NCI-H446 treated with DMSO at 0.1 percent for 48 hours (cell line): ENCODE measurements at regions not wholly inside any gene's neighbourhood (a gene's known extent, or its start where the extent isn't known, plus 50 kb on each side); places are given as distances from the start of the nearest gene placed in this dataset.

Experiments used
- DNase-seq: peaks from one replicate; lab custom pipeline; 2025; lab: John Stamatoyannopoulos, UW

DNA sequence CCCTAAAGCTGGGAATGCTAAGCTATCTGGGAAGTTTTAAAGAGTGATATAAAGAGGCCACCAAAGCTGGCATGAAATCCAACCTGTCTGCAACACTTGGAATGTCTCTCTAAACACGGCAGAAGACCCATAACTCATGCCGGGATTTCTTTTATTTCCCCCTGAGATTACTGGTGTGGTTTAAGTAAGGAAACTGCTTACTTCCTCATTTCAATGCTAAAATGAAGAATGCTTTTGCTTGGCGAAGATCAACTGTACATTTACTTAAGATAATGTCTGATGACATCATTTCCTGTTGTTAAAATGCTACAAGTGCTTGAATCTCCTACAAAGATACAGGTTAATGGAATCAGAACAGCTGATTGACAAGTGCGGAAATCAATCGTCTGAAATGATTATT is 353.8 kb upstream of the SALL3 start:
- DNase-seq, result no peak

DNA sequence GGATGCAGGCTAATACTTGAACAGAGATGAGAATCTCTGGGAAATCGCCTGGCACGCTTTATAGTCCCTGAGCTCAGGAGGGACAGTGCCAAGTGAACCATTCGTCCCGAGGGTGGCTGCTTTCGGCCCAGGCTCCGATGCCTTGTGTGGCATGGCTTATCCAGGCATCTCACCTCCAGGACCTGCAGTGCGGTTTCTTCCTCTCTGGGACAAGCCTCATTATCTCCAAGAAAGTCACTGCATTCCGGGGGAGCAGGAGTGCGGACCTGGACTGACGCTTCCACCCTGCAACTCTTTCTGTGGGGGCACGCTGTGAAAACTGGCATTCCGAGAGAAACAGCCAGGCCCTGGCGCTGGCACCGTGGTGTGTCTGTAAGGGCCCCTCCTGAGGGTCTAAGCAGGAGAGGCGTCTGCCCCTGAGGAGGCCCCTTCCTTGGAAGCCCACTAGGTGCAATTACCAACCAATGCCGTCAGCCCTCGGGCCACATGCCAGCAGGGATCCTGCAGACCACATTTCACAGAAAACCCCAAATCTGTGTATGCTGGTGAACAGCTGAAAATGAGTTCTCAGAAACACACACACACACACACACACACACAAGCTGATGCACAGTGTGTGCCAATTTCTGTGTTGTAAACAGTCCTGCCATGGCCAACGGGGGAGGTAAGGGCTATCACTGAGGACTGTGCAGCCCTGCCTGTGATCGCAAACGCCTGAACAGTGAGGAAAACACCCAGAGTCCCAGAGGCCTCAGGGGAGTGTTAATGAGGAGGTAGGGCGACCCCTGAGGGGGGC is 351.9 kb upstream of the SALL3 start:
- DNase-seq, result no peak

DNA sequence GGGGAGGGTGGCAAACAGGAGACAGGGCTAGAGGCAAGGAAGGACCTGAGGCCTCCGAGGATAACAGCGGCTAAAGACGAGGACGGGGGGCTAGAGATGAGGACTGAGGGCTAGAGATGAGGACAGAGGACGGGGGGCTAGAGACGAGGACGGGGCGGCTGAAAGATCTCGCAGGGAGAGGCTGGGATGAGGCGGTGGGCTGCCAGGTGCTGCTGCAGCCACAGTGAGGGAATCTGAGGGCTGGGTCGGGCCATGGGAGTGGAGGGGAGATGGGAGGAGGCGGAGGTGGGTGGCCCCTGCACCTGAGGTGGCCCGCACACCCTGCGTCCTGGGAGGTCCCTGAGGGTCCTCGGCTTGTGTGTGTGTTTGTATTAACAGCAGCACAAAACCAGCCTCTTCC is 350.2 kb upstream of the SALL3 start:
- no peak for DNase-seq

DNA sequence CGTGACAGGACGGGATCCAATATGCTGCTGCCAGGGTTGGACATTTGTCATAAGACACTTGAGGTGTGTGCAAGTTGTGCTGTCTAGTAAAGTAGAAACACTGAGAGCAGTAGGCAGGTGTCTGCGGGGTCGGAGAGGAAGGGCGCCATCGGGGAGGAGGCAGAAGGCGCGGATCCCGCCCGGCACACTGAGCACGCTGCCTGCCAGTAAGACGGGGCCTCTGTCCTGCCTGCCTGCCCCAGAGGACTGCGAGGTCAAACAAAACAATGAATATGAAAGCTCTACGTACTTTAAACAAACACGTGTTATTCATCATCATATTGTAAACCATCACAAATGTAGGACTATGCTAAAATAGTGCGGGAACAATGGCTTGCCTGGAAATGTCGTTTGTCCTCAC is 349.3 kb upstream of the SALL3 start:
- DNase-seq, result no peak

DNA sequence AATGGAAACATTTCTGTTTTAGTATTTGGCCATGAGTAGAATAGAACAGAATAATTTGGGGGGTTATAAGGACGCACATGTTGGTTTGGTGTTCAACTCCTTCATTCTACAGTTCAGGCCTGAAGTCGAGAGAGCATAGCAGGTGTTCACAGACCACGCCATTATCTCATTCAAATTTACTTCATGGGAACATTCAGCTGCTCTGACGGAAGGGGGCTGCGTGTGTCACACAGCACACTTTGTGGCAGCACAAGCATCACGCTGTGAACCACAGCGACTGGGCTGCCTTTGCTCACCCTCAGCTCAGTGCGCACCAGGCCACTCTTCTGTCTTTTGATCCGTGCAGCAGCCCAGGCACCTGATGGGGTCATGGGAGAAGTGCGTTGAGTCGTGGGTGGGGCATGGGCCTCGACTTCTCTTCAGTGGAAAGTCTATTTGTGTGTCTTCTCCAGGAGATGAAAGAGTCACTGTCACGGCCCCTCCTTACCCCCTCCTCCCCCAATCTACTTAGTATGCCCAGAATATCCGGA is 348.6 kb upstream of the SALL3 start:
- DNase-seq, result no peak

DNA sequence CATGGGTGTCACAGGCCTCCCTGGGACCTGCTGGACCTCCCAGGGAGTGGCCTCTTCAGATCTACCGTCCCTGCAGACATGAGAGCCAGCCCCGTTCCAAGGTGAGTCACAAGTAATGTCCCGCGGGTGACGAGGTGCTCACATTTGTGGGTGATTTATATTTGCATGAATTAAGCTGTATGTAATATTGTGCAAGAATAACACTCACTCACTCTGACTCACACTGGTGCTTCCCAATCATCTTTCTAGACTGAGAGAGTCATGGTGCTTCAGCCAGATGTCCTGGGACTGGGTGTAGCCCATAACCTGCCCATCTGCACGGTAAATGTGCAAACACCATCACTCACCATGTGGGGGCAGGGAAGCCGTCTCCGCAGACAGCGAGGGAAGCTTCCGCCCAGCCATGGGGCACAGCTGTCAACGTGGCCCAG is 347.5 kb upstream of the SALL3 start:
- DNase-seq, result no peak

DNA sequence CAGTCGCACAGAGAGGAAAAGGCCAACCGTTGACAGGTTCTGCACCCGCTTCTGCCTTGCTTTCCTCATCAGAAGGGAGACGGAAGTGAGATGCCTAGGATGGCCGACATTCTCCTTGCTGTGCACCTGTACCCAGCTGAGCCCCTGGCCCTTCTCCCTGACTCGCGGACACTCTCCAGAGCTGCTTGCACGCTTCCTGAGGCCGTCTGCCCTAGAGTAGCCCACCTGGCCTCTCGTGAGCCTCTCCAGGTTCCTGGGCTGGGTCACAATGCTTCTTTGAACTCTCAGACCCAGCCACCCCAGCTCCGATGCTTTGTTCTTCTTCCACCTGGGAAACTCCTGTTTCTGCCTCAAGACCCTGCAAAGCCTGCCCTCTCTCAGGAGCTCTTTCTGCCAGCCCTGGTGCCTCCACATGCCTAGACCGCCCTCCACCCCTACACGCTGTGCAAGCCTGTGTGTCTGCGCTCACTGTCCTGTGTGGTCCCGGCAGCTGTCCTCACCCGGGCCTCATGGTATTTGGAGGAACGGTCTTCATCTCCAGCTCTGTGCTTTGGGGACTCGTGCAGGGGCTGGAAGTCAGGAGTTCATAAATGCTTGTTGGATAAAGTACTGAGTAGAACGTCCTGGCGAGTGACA is 345.4 kb upstream of the SALL3 start:
- DNase-seq, result no peak

DNA sequence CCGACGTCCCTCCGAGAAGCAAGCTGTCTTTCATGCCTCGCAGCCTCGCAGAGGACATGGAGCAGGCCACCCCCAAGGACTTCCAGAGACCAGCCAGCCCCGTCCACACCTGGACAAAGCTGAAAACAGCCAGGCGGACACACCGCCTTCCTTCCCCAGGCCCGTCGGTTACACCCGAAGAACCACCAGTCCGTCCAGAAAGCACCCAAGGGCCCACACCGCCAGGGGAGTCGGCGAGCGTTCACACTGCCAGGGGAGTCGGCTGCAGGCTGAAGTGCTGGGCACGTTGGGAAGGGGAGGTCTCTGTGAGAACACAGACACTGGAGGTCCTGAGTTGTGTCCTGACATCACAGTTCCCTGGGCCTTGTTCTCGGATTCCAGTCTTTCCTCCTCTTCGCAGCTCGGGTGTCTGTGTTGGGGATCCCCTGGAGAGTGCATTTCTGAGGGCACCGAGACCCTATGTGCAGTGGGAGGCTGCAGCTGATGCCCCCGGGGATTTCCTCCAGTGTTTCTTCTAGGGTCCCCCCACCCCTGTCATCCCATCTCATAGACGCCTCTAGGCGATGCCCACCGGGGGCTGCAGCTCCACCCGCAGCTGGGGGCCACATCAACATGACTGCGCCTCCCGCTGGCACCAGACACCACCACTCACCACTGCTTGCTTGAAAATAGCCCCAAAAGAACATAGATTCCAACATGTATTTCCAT is 344.4 kb upstream of the SALL3 start:
- no peak for DNase-seq

DNA sequence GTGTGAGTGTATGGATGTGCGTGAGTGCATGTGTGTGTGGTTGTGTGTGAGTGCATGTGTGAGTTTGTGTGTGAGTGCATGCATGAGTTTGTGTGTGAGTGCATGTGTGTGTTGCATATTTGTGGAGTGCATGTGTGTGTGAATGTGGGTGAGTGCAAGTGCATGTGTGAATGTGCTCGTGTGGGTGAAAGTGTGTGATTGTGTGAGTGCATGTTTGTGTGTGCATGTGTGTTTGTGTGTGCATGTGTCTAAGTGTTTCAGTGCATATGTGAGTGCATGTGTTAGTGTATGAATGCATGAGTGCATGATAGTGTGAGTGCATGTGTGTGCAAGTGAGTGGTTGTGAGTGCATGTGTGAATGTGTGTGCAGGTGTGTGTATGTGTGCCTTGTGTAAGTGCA is 343.4 kb upstream of the SALL3 start:
- DNase-seq, result no peak

DNA sequence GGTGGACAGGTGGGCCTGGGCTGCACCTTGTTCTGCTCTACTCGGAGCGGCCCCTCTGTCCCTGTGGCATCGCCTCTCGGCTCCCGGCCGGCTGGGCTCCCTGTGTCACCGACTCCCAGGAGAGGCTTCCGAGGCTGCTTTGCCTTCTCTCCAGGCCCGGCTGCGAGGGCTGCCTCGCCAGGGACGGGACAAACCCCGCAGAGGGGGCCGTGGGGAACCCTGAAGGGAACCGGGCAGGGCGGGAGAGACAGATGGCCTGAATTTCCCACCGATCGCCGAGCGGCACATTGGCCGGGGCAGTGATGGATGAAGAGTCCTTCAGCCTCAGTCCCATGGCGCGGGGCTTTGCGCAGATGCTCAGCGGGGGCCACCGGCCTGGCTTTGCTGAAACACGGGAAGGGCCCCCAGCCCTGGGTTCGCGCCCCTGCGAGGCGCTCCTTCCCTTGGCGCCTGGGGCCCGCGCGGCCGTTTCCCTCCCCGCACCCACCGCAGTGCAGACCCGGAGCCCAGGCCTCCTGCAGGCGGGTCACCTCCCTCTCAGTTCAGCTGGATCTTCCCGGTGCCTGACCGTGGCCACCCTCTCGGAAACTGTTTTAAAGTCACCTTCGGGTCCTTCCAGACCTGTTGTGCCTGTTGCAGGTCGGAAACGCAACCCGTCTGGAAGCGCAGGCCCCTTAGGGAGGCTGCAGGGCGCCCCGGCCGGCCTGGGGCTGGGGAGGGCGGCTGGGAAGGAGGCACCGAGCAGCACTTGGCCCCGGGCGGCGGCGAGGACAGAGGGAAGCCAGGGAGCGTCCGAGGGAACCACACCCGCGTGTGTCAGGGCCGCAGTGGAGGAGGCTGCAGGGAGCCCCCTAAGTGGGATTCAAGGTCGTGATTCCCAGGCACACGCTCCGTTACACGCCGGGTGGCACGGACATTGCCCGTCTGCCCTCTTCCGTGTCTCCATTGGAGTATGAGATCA is 341.9 kb upstream of the SALL3 start:
- no peak for DNase-seq

DNA sequence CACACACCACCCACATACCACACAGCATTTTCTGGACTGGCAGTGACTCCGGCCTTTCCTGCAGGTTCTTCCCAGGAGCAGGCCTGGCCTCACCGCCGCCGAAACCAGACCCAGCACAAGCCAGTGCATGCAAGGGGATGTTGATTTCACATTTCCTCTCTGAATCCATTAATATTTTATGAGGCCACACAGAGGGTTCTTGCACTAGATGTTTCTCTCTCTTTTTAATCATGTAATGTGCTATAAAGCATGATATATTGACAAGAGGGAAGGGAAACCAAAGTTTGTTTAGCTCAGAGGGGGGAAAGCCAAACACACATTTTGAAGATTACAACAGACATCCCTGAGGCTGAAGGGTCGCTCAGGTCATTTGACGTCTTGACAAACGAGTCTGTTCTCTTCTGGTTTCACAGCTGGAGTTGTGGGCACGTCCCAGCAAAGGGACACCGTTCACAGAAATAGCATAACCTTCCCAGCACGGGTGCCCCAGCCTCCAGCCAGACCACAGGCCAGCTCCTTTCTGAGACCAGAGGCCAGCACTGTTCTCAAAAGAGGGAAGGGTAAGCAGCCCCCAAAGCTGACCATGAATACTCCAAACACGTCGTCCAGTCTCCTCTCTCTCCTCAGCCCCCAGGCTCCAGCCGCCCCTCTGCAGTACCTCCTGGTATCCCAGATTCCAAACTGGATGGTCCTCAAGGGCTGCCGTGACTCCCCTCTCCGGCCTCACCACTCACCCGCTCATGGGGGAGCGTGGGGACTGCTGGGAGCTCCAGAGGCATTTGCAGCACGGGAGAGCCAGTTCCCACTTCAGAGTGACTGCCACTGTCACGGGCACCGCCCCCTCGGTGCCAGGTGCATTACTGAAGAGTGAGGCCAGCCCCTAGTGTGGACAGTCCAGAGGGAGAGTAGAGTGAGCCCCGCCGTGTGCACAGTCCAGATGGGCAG is 340.3 kb upstream of the SALL3 start:
- no peak for DNase-seq

DNA sequence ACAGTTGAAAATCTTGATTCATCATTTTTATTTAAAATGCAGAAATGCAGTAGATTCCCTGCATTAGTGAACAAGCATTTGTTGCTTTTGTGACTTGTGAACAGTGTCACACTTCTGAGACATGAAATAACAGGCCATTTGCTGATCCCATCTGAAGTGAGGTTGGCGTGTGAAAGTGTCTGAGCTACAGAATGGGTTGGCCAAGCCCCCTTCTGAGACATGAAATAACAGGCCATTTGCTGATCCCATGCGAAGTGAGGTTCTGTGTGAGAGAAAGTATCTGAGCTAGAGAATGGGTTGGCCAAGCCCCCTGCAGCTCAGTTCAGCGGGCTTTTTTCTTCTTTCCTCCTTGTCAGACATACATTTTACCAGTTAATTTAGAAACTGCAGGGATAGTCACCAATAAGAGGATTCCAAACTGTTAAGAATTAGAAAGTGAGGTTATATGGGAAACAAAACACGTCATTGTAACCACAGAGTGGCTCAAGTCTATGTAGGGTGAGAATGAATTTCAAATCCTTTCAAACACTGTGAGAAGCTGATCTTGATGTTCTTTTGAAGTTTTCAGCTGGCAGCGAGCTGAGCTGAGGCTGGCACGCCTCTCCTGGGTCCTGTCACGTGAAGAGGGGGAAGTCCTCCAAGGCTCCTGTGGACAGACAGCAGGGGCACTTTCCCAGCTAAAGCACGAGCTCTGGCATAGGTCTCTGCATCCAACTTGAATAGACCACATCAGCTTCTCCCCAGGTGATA is 339.2 kb upstream of the SALL3 start:
- no peak for DNase-seq

DNA sequence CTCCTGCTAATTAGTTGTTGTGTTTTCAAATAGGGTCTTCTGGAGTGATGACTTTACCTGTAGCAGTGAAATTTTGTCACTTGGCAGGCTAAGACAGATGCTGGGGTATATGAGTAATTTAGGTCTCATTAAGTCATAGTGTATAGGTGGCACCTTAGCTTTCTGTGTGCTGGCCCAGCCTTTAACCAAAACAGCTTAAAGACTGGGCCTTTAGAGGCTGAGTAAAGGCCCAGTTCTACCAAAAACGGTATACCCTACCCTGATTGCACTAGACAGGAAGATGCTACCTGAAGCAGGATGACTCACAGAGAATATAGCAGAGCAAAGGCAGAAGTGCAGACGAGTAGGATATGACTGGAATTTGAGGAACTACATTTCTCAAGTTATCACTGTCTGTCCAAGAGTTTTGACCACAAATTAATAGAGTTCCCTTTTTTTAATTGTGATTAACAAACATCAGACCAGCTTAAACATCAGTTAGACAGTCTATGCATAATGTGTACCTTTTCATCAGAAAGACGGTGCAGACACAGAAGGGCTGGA is 337.9 kb upstream of the SALL3 start:
- DNase-seq, result no peak

DNA sequence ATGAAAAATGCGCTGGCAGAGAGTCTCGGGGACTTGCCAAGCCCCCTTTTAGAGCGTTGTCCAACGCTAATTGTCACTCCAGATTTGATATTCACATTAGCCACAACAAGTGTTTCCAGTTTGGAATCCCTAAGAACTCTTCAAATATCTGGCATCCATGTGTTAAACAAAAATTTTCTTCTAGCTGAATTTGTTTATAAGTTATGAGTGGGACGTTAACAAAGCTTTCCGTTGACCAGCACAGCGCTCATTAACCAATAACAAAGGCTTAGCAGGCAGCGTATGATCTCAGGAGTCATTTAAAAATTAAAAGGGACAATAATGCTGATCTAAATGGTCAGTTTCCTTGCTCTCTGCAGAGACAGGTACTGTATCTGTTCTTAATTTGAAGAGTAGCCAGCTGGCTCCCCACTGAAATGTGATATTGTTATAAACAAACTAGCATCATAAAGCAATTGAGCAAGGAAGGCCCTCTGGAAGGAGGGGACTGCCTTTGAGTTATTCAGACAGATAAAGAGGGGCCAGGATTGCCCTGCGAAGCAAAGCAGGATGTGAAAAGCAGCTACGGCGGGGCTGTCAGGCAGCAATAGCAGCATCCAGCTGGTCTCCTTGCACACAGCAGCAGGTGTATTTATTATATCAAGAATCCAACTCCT is 337.2 kb upstream of the SALL3 start:
- no peak for DNase-seq

DNA sequence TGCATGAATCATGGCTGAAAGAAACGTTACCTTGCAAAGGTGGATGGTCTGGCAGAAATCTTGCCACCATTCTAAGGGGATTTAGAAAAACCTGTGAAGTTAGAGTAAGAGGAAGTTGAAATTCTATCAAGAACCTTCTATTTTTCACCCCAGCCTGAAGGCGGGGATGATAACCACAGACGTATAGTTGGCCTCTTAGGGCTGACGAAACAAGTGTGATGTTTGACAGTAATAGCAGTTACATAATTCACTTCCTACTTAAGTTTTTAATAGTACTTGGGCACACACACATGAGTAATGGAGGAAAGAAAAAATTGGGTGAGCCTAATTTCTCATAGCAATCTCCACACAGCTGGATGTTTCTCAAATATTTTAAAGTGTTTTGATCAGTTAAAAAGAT is 336.6 kb upstream of the SALL3 start:
- no peak for DNase-seq

DNA sequence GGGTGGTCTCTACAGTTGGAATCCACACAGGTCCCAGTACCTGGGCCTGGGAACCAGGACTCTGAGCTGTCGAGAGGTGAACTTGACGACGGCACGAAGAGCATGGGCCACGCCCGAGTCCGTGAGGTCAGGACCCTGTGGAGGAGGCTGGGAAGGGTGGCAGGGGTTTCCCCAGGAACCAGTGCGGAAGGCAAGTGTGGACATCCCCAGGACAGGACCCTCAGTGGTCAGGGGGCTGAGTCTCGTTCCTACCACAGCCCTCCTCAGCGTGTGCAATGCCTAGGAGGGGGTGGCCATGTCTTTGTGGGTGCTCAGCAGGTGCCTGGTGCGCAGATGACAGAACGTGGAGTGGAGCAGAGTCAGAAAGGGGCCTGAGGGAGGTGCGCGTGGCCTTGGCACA is 335.6 kb upstream of the SALL3 start:
- no peak for DNase-seq

DNA sequence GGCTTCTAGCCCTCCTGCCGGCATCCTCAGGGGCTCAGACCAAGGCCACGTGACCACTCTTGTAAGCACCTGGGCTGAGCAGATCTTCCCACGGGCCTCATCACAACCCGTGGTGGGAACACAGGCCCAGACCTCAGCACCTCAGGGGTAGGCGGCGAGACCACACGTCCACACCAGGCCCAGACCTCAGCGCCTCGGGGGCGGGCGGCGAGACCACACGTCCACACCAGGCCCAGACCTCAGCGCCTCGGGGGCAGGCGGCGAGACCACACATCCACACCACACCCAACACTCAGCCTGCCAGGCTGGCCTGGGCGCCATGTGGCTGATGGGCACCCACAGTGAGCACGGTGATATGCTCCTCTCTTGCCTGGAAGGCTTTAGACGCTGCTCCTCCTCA is 334.4 kb upstream of the SALL3 start:
- DNase-seq, result no peak

DNA sequence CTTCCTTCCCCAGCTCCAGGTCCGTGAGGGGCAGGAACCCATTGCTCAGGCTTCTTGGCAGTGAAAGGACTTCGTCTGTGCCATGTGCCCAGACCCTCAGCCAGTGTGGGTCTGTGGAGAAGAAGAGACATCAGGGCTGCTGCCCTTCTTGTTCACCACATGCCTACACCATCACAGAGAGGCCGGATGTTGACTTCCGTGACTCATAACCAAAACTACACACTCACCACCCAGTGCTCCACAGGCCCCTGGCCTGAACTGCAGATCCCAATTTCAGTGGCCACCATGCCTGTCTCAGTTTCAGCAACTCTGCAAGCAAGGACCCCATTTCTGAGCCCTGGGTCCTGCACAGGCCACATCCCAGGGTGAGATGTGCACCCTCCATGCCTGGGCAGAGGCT is 332.6 kb upstream of the SALL3 start:
- DNase-seq, result no peak

DNA sequence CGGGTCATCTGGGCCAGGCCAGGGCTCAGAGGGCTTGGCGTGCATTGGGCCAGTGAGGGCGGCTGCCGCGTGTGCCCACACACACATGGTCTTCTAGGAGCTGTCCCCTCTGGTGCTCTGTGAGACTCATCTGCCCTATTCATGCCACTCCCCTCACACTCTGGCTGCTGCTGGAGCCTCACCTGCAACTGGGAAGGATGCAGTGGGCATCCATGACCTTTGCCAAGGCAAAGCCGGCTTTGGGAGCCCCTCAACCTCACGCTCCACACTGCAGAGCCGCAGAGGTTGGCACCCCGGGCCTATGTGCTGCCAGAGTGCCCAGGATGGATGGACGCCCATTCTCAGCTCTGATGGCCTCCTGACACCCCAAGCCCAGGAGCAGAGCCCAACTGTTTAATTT is 330.2 kb upstream of the SALL3 start:
- DNase-seq, result no peak
